Caco-2 (cell line): ENCODE measurements at regions not wholly inside any gene's neighbourhood (a gene's known extent, or its start where the extent isn't known, plus 50 kb on each side); places are given as distances from the start of the nearest gene placed in this dataset.

ENCODE experiments used
- BruUV-seq: library from RNA; stranded (reverse); fragments of 400-500 nt; replicated peaks from 2 replicates; lab custom pipeline; 2021; lab: Mats Ljungman, UMichigan
- CTCF ChIA-PET: fragments of 300-600 bp; sonication (Branson Sonifier 250); formaldehyde crosslinking; loops from one replicate; lab custom pipeline; 2022; ENCODE audit warnings: antibody characterized with exemption; lab: Charles Lee
- POLR2A ChIA-PET: fragments of 300-600 bp; sonication (Branson Sonifier 250); formaldehyde crosslinking; loops from one replicate; lab custom pipeline; 2022; ENCODE audit warnings: antibody characterized with exemption; lab: Charles Lee
- DNase-seq, 2 experiments: peaks; one replicate each; pipeline versions ENCODE4 v3.0.0 to v3.0.0-alpha.2; 2020 to 2022
- H3K27me3 ChIP-seq: replicated peaks from 2 replicates; pipeline ENCODE4 v1.6.0; 2011; ENCODE audit warnings: low read length; ENCODE audit not compliant: control insufficient read depth, insufficient read depth
- H3K36me3 ChIP-seq: 2 replicates; pipeline ENCODE4 v1.5.1; 2011; ENCODE audit warnings: low read length; ENCODE audit not compliant: control insufficient read depth, insufficient read depth
- H3K4me1 ChIP-seq: fragments of 250-450 bp; sonication (Bioruptor Pico); 2 replicates; pipeline ENCODE4 v1.5.1; 2020; ENCODE audit warnings: mild to moderate bottlenecking
- H3K4me3 ChIP-seq: 2 replicates; pipeline ENCODE4 v1.5.1; 2011; ENCODE audit warnings: low read depth, mild to moderate bottlenecking, control low read depth, low read length
- H3K9me3 ChIP-seq: fragments of 250-450 bp; sonication (Bioruptor Pico); 2 replicates; pipeline ENCODE4 v1.5.1; 2020; ENCODE audit warnings: mild to moderate bottlenecking, moderate library complexity
- H3K27ac Mint-ChIP-seq: one replicate; pipeline ENCODE4 v1.8.0; 2022; ENCODE audit warnings: mixed read lengths; ENCODE audit not compliant: unreplicated experiment
- H3K27me3 Mint-ChIP-seq: one replicate; pipeline ENCODE4 v1.8.0; 2022; ENCODE audit warnings: mixed read lengths; ENCODE audit not compliant: insufficient read depth, unreplicated experiment
- H3K36me3 Mint-ChIP-seq: one replicate; pipeline ENCODE4 v1.8.0; 2022; ENCODE audit warnings: mild to moderate bottlenecking, mixed read lengths; ENCODE audit not compliant: insufficient read depth, unreplicated experiment
- H3K4me1 Mint-ChIP-seq: one replicate; pipeline ENCODE4 v1.8.0; 2022; ENCODE audit warnings: low read depth, mixed read lengths; ENCODE audit not compliant: unreplicated experiment
- H3K4me3 Mint-ChIP-seq: one replicate; pipeline ENCODE4 v1.8.0; 2022; ENCODE audit warnings: mild to moderate bottlenecking, moderate library complexity, mixed read lengths; ENCODE audit not compliant: unreplicated experiment
- H3K9me3 Mint-ChIP-seq: one replicate; pipeline ENCODE4 v1.8.0; 2022; ENCODE audit warnings: mixed read lengths; ENCODE audit not compliant: unreplicated experiment
- intact Hi-C: fragments of 100-400 bp; cut with micrococcal nuclease; formaldehyde crosslinking; loops from one replicate; pipeline ENCODE4 v1.10.0; 2022; ENCODE audit not compliant: unreplicated experiment
- TF ChIP-seq, protein P1 (sequence below), 2 experiments: fragments of 200-600 bp in 1 of 2; IDR thresholded peaks; 1 replicate in 1 of 2; 2 replicates in 1 of 2; pipeline versions ENCODE4 v1.5.1 to v1.8.0; 2011 to 2022; ENCODE audit warnings: antibody characterized with exemption in 1 of 2, control low read depth in 1 of 2, inconsistent platforms in 1 of 2, low read depth in 1 of 2, low read length in 1 of 2, mild to moderate bottlenecking in 1 of 2, moderate library complexity in 1 of 2; ENCODE audit not compliant: insufficient read depth in 1 of 2, severe bottlenecking in 1 of 2, unreplicated experiment in 1 of 2

DNA sequence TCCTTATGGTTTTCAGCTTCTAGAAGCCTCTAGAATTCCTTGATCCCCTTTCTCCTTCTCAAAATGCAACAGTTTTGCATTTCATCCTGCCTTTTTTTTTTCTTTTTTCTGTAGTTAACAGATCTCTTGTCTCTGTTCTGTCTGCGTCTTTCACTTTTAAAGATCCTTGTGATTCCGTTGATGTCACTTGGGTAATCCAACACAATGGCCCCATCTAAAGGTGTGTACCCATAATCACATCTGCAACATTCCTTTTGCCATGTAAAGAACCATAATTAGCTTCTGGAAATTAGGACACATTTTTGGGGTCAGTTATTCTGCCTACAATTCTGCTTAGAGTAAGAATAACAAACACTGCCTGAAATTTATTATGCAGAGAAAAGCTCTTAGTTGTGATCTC is 1180.9 kb upstream of the ADGRL3 start:
- POLR2A ChIA-PET = no interaction called here
- H3K4me3 Mint-ChIP-seq = no peak overlapping the region
- DNase-seq = no peak
- TF ChIP-seq, protein P1, sequence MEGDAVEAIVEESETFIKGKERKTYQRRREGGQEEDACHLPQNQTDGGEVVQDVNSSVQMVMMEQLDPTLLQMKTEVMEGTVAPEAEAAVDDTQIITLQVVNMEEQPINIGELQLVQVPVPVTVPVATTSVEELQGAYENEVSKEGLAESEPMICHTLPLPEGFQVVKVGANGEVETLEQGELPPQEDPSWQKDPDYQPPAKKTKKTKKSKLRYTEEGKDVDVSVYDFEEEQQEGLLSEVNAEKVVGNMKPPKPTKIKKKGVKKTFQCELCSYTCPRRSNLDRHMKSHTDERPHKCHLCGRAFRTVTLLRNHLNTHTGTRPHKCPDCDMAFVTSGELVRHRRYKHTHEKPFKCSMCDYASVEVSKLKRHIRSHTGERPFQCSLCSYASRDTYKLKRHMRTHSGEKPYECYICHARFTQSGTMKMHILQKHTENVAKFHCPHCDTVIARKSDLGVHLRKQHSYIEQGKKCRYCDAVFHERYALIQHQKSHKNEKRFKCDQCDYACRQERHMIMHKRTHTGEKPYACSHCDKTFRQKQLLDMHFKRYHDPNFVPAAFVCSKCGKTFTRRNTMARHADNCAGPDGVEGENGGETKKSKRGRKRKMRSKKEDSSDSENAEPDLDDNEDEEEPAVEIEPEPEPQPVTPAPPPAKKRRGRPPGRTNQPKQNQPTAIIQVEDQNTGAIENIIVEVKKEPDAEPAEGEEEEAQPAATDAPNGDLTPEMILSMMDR (IDR thresholded peaks at IDR 0.05; ENCODE audit: insufficient read depth in 1 of 2, low read depth in 1 of 2, low read length in 1 of 2, severe bottlenecking in 1 of 2, unreplicated experiment in 1 of 2) = no peak
- Histone ChIP-seq H3K4me3 (no peak overlapping the region), H3K4me1 (no peaks in the 10 kb centered on the region), H3K27me3 (no peaks in the 10 kb centered on the region), H3K9me3 (no peaks in the 10 kb centered on the region), H3K36me3 (no peaks in the 10 kb centered on the region)
- BruUV-seq = no TSS peak
- intact Hi-C loops = no loop called here
- no peak overlapping the region for H3K27ac Mint-ChIP-seq
- no peaks in the 10 kb centered on the region for H3K9me3 Mint-ChIP-seq
- CTCF ChIA-PET = no interaction called here
- no peaks in the 10 kb centered on the region for H3K36me3 Mint-ChIP-seq
- H3K4me1 Mint-ChIP-seq = no peaks in the 10 kb centered on the region
- no peaks in the 10 kb centered on the region for H3K27me3 Mint-ChIP-seq

DNA sequence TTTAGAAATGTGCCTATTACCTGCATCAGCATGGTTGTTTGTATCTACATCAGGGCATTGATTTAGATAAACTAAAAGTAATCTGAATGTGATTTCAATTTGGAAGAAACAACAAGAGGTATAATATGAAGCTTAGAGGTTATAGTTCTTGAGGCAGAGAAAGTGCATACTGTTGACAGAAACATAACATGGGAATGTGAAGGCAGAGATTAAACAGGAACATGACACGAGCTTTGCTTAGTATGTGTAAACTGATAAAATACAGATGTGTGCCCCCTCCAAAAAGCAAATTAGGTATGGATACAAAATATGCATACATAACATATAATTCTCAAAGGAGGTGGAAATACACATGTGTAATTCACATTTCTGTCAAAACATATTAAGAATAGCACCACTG is 1180.2 kb upstream of the ADGRL3 start:
- no peaks in the 10 kb centered on the region for H3K4me1 Mint-ChIP-seq
- H3K36me3 Mint-ChIP-seq = no peaks in the 10 kb centered on the region
- H3K27ac Mint-ChIP-seq = no peak overlapping the region
- H3K9me3 Mint-ChIP-seq = no peaks in the 10 kb centered on the region
- H3K36me3 ChIP-seq = no peaks in the 10 kb centered on the region
- H3K27me3 ChIP-seq = no peaks in the 10 kb centered on the region
- TF ChIP-seq, protein P1 (IDR thresholded peaks at IDR 0.05; ENCODE audit: insufficient read depth in 1 of 2, low read depth in 1 of 2, low read length in 1 of 2, severe bottlenecking in 1 of 2, unreplicated experiment in 1 of 2) = no peak
- DNase-seq = no peak
- H3K27me3 Mint-ChIP-seq = no peaks in the 10 kb centered on the region
- CTCF ChIA-PET = no interaction called here
- intact Hi-C loops = no loop called here
- POLR2A ChIA-PET = no interaction called here
- H3K4me1 ChIP-seq = no peaks in the 10 kb centered on the region
- no TSS peak for BruUV-seq
- no peak overlapping the region for H3K4me3 ChIP-seq
- no peaks in the 10 kb centered on the region for H3K9me3 ChIP-seq
- H3K4me3 Mint-ChIP-seq = no peak overlapping the region

DNA sequence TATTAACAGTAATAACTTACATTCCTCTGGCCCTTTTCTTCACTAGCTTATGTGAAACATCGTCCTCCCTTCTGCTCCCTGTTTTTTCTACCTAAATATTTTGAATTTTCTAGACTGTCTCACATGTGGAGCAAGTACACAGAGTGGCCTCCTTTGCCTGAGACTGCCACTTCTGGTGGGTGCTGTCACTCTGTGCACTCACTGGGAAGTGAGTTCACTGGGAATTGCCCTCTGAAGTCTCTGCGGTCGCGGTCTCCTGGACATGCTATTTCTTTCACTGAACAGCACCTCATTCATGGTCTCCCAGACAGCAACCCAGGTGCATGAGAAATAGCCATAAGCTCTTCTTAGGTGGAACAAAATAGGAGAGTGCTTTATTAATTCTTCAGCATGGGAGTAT is 1179.7 kb upstream of the ADGRL3 start:
- Mint-ChIP-seq H3K27me3 (no peaks in the 10 kb centered on the region), H3K36me3 (no peaks in the 10 kb centered on the region), H3K9me3 (no peaks in the 10 kb centered on the region), H3K27ac (no peak overlapping the region), H3K4me3 (no peak overlapping the region), H3K4me1 (no peaks in the 10 kb centered on the region)
- BruUV-seq = no TSS peak
- intact Hi-C loops = no loop called here
- no peaks in the 10 kb centered on the region for H3K9me3 ChIP-seq
- H3K4me3 ChIP-seq = no peak overlapping the region
- DNase-seq = no peak
- ChIA-PET CTCF (no interaction called here), POLR2A (no interaction called here)
- H3K36me3 ChIP-seq = no peaks in the 10 kb centered on the region
- no peaks in the 10 kb centered on the region for H3K27me3 ChIP-seq
- TF ChIP-seq, protein P1 (IDR thresholded peaks at IDR 0.05; ENCODE audit: insufficient read depth in 1 of 2, low read depth in 1 of 2, low read length in 1 of 2, severe bottlenecking in 1 of 2, unreplicated experiment in 1 of 2) = no peak
- H3K4me1 ChIP-seq = no peaks in the 10 kb centered on the region
